H9 (cell line): ENCODE measurements at regions not wholly inside any gene's neighbourhood (a gene's known extent, or its start where the extent isn't known, plus 50 kb on each side); places are given as distances from the start of the nearest gene placed in this dataset.

Experiments
- DNase-seq: peaks from one replicate; pipeline ENCODE4 v3.0.0-alpha.2; 2017
- H2AFZ ChIP-seq: one replicate; pipeline ENCODE4 v1.6.1; 2013; ENCODE audit warnings: mild to moderate bottlenecking, low read length, control low read depth, moderate library complexity
- H2AK5ac ChIP-seq: 2 replicates; pipeline ENCODE4 v1.6.1; 2013; ENCODE audit warnings: low read length, control low read depth, mixed read lengths; ENCODE audit not compliant: insufficient read length
- H2BK120ac ChIP-seq: one replicate; pipeline ENCODE4 v1.6.1; 2013; ENCODE audit warnings: low read depth, mild to moderate bottlenecking, low read length, control low read depth, inconsistent platforms; ENCODE audit not compliant: poor library complexity, severe bottlenecking
- H2BK12ac ChIP-seq: 2 replicates; pipeline ENCODE4 v1.6.1; 2013; ENCODE audit warnings: low read length, control low read depth, mixed read lengths, low read depth; ENCODE audit not compliant: insufficient read length
- H2BK15ac ChIP-seq: 2 replicates; pipeline ENCODE4 v1.6.1; 2013; ENCODE audit warnings: low read depth, low read length, control low read depth
- H2BK20ac ChIP-seq: one replicate; pipeline ENCODE4 v1.6.1; 2013; ENCODE audit warnings: low read depth, mild to moderate bottlenecking, low read length, control low read depth, inconsistent platforms; ENCODE audit not compliant: poor library complexity, severe bottlenecking
- H2BK5ac ChIP-seq: 2 replicates; pipeline ENCODE4 v1.6.1; 2013; ENCODE audit warnings: low read length, control low read depth, mixed read lengths; ENCODE audit not compliant: insufficient read length
- H3K14ac ChIP-seq: 2 replicates; pipeline ENCODE4 v1.6.1; 2013; ENCODE audit warnings: low read length, control low read depth; ENCODE audit not compliant: insufficient read depth
- H3K18ac ChIP-seq: 2 replicates; pipeline ENCODE4 v1.6.1; 2013; ENCODE audit warnings: low read depth, mild to moderate bottlenecking, mixed read lengths, low read length, control low read depth; ENCODE audit not compliant: insufficient read length
- H3K23ac ChIP-seq: 2 replicates; pipeline ENCODE4 v1.6.1; 2013; ENCODE audit warnings: low read length, control low read depth, mixed read lengths, low read depth; ENCODE audit not compliant: insufficient read length
- H3K23me2 ChIP-seq: 2 replicates; pipeline ENCODE4 v1.6.1; 2013; ENCODE audit warnings: low read depth, mild to moderate bottlenecking, mixed read lengths, low read length, control low read depth; ENCODE audit not compliant: insufficient read length, poor library complexity, severe bottlenecking
- H3K27ac ChIP-seq: 2 replicates; pipeline ENCODE4 v1.5.1; 2013; ENCODE audit warnings: low read length, control low read depth, mixed read lengths, low read depth; ENCODE audit not compliant: insufficient read length
- H3K27me3 ChIP-seq: 2 replicates; pipeline ENCODE4 v1.6.1; 2013; ENCODE audit warnings: low read length, control low read depth, inconsistent platforms; ENCODE audit not compliant: insufficient read depth
- H3K4ac ChIP-seq: 2 replicates; pipeline ENCODE4 v1.6.1; 2013; ENCODE audit warnings: low read depth, mild to moderate bottlenecking, control low read depth, inconsistent platforms, low read length, moderate library complexity
- H3K4me1 ChIP-seq: 2 replicates; pipeline ENCODE4 v1.6.1; 2013; ENCODE audit warnings: low read length, control low read depth, inconsistent platforms; ENCODE audit not compliant: insufficient read depth
- H3K4me2 ChIP-seq: 2 replicates; pipeline ENCODE4 v1.6.1; 2013; ENCODE audit warnings: low read length, control low read depth, mixed read lengths; ENCODE audit not compliant: insufficient read length, insufficient read depth
- H3K56ac ChIP-seq: 2 replicates; pipeline ENCODE4 v1.6.1; 2013; ENCODE audit warnings: low read depth, mild to moderate bottlenecking, mixed read lengths, low read length, control low read depth; ENCODE audit not compliant: insufficient read length
- H3K79me1 ChIP-seq: 2 replicates; pipeline ENCODE4 v1.6.1; 2013; ENCODE audit warnings: low read depth, mild to moderate bottlenecking, moderate library complexity, low read length, control low read depth, inconsistent platforms; ENCODE audit not compliant: insufficient read depth, poor library complexity, severe bottlenecking
- H3K79me2 ChIP-seq: 2 replicates; pipeline ENCODE4 v1.6.1; 2013; ENCODE audit warnings: low read length, control low read depth, inconsistent platforms; ENCODE audit not compliant: insufficient read depth
- H3K9ac ChIP-seq: 2 replicates; pipeline ENCODE4 v1.6.1; 2013; ENCODE audit warnings: low read length, control low read depth, mixed read lengths; ENCODE audit not compliant: insufficient read length; ENCODE audit errors: extremely low read depth
- H3K9me3 ChIP-seq: one replicate; pipeline ENCODE4 v1.6.1; 2013; ENCODE audit warnings: low read depth, low read length, inconsistent platforms; ENCODE audit not compliant: control insufficient read depth
- H3T11ph ChIP-seq: one replicate; pipeline ENCODE4 v1.6.1; 2013; ENCODE audit warnings: mild to moderate bottlenecking, low read length, control low read depth, inconsistent platforms
- H4K20me1 ChIP-seq: one replicate; pipeline ENCODE4 v1.6.1; 2013; ENCODE audit not compliant: control insufficient read depth, insufficient read length, insufficient read depth
- H4K5ac ChIP-seq: 2 replicates; pipeline ENCODE4 v1.6.1; 2013; ENCODE audit warnings: low read depth, mild to moderate bottlenecking, mixed read lengths, low read length, control low read depth; ENCODE audit not compliant: insufficient read length
- H4K8ac ChIP-seq: replicated peaks from 2 replicates; pipeline ENCODE4 v1.6.1; 2013; ENCODE audit warnings: low read length, control low read depth, mixed read lengths, low read depth; ENCODE audit not compliant: insufficient read length
- H4K91ac ChIP-seq: 2 replicates; pipeline ENCODE4 v1.6.1; 2013; ENCODE audit warnings: low read depth, mild to moderate bottlenecking, moderate library complexity, mixed read lengths, low read length, control low read depth; ENCODE audit not compliant: insufficient read length
- H3K27ac Mint-ChIP-seq, 3 experiments: 2 replicates in 2 of 3; 3 replicates in 1 of 3; pipeline ENCODE4 v1.8.0; 2020 to 2021; ENCODE audit warnings: mixed read lengths in 3 of 3, mild to moderate bottlenecking in 1 of 3, moderate library complexity in 1 of 3
- H3K27me3 Mint-ChIP-seq: 2 replicates; pipeline ENCODE4 v1.8.0; 2021; ENCODE audit warnings: low read depth, mild to moderate bottlenecking, moderate library complexity, mixed read lengths
- H3K36me3 Mint-ChIP-seq, 3 experiments: 2 replicates in 2 of 3; 3 replicates in 1 of 3; pipeline ENCODE4 v1.8.0; 2020 to 2021; ENCODE audit warnings: low read depth in 3 of 3, mixed read lengths in 3 of 3; ENCODE audit not compliant: insufficient read depth in 1 of 3
- H3K4me1 Mint-ChIP-seq, 2 experiments: 2 replicates each; pipeline ENCODE4 v1.8.0; 2020; ENCODE audit warnings: mixed read lengths in 2 of 2
- H3K4me3 Mint-ChIP-seq, 2 experiments: 2 replicates in 1 of 2; 3 replicates in 1 of 2; pipeline ENCODE4 v1.8.0; 2020 to 2021; ENCODE audit warnings: mild to moderate bottlenecking in 2 of 2, mixed read lengths in 2 of 2, moderate library complexity in 1 of 2
- H3K9me3 Mint-ChIP-seq, 2 experiments: 2 replicates in 1 of 2; 3 replicates in 1 of 2; pipeline ENCODE4 v1.8.0; 2020; ENCODE audit warnings: mild to moderate bottlenecking in 2 of 2, mixed read lengths in 2 of 2, moderate library complexity in 1 of 2
- WGBS: extraction: QIAGEN DNeasy Blood & Tissue Kit; methylation state at CpG from one replicate; pipeline ENCODE4 v1.1.7; 2013; ENCODE audit warnings: missing lambda C conversion rate, low lambda C conversion rate, mixed read lengths; ENCODE audit not compliant: insufficient read length; ENCODE audit errors: extremely low coverage; 5-methylcytosine and 5-hydroxymethylcytosine counted together
- TF ChIP-seq, protein P1 (sequence below): fragments of 200-600 bp; sonication (generic); conservative IDR thresholded peaks from 3 replicates; pipeline ENCODE4 v1.8.0; 2021; ENCODE audit warnings: antibody characterized with exemption, mild to moderate bottlenecking

DNA sequence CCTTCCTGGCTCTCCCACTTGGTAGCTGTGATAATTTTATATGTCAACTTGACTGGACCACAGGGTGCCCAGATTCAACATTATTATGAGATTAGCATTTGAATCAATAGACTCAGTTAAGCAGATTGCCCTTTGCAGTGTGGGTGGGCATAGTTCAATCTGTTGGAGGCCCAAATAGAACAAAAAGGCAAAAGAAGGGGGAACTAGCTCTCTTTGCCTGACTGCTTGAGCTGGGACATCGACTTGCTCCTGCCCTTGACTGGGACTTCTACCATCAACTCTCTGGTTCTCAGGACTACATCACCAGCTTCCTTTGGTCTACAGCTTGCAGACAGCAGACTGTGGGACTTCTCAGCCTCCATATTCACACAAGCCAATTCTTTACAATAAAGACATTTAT, 1189.2 kb downstream of the BCL11B start:
- no peak overlapping the region for H4K8ac ChIP-seq
- Mint-ChIP-seq H3K4me1 (peaks cover 15% of the 10 kb centered on the region in 2 experiments), H3K4me3 (no peak overlapping the region), H3K27ac (no peak overlapping the region), H3K9me3 (peaks cover 10 to 14% of the 10 kb centered on the region in 2 experiments), H3K27me3 (no peaks in the 10 kb centered on the region), H3K36me3 (peaks cover 1 to 9% (median 3%) of the 10 kb centered on the region in 3 experiments; a peak in 4 of 7 replicates)
- no peak overlapping the region for H2BK5ac ChIP-seq
- no peak overlapping the region for H2BK20ac ChIP-seq
- H3K9ac ChIP-seq: no peak overlapping the region
- H2BK120ac ChIP-seq: no peak overlapping the region
- H3K56ac ChIP-seq: no peak overlapping the region
- no peak overlapping the region for H4K5ac ChIP-seq
- no peaks in the 10 kb centered on the region for H3K9me3 ChIP-seq
- H3K27ac ChIP-seq: no peak overlapping the region
- H3K4me2 ChIP-seq: no peak overlapping the region
- H3K4ac ChIP-seq: no peak overlapping the region
- no peaks in the 10 kb centered on the region for H3K27me3 ChIP-seq
- H3K18ac ChIP-seq: no peak overlapping the region
- DNase-seq: no peak
- H2BK15ac ChIP-seq: no peak overlapping the region
- H2AK5ac ChIP-seq: no peak overlapping the region
- no peak overlapping the region for H2BK12ac ChIP-seq
- H3K23me2 ChIP-seq: no peaks in the 10 kb centered on the region
- H3K79me1 ChIP-seq: no peaks in the 10 kb centered on the region
- H3K23ac ChIP-seq: no peak overlapping the region
- H3T11ph ChIP-seq: no peak overlapping the region
- no CpG with 5 or more reads among the region's 1 CpG for WGBS
- H3K79me2 ChIP-seq: no peaks in the 10 kb centered on the region
- no peak overlapping the region for H3K14ac ChIP-seq
- H2AFZ ChIP-seq: no peak overlapping the region
- no peaks in the 10 kb centered on the region for H3K4me1 ChIP-seq
- TF ChIP-seq, protein P1, sequence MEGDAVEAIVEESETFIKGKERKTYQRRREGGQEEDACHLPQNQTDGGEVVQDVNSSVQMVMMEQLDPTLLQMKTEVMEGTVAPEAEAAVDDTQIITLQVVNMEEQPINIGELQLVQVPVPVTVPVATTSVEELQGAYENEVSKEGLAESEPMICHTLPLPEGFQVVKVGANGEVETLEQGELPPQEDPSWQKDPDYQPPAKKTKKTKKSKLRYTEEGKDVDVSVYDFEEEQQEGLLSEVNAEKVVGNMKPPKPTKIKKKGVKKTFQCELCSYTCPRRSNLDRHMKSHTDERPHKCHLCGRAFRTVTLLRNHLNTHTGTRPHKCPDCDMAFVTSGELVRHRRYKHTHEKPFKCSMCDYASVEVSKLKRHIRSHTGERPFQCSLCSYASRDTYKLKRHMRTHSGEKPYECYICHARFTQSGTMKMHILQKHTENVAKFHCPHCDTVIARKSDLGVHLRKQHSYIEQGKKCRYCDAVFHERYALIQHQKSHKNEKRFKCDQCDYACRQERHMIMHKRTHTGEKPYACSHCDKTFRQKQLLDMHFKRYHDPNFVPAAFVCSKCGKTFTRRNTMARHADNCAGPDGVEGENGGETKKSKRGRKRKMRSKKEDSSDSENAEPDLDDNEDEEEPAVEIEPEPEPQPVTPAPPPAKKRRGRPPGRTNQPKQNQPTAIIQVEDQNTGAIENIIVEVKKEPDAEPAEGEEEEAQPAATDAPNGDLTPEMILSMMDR: no peak
- no peak overlapping the region for H4K91ac ChIP-seq
- no peaks in the 10 kb centered on the region for H4K20me1 ChIP-seq
